NCI-H1092 treated with DMSO at 0.1 percent for 48 hours (cell line): ENCODE measurements at regions not wholly inside any gene's neighbourhood (a gene's known extent, or its start where the extent isn't known, plus 50 kb on each side); places are given as distances from the start of the nearest gene placed in this dataset.

Experiments used
- DNase-seq: peaks from one replicate; lab custom pipeline; 2025; lab: John Stamatoyannopoulos, UW

GRCh38 chr3:98994128-98994762, 92.8 kb upstream of the DCBLD2 start:
- DNase-seq, result peak; percentile 2

DNA sequence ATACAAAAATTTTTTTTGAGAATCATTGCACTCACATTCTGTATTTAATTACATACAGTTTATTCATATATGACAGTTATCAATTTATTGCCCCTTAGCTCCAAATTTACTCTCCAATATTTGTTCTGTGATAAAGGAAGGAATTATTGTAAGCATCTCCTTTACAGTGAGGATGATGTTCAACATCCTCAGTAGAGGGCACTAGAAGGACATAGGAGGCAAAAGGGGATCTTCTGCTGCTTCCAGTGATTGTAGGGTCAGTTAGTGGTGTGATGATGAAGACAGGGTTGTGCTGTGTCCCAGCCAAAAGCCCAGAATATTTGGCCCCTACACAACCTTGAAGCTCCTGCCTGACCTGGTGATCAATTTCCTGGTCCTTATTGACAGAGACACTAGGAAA, 89.9 kb upstream of the DCBLD2 start:
- no peak for DNase-seq

- no peak for DNase-seq
Observed at GRCh38 chr3:98990657-98991056, 89.2 kb upstream of the DCBLD2 start.

- DNase-seq, result no peak
Observed at GRCh38 chr3:98986073-98986472, 84.6 kb upstream of the DCBLD2 start.

DNA sequence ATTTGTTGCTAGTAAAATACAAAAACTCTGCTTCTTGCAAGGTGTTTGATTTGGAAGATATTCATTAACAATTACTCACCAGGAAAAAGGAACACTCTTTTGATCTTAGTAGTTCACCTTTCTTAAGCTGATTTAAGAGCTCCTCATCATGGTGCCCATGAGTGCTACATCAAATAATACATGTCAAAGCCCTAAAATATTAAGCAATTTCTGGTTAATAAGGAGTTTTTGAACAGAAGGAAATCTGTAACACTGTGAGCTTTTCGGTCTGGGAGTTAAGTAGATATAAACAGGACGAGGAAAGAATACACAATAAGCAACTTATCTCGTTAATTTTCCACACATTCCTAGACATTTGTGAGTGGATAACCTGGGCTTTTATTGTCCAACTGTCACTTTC, 83.9 kb upstream of the DCBLD2 start:
- DNase-seq, result no peak

- no peak for DNase-seq
Observed at GRCh38 chr3:98984024-98984423, 82.5 kb upstream of the DCBLD2 start.

DNA sequence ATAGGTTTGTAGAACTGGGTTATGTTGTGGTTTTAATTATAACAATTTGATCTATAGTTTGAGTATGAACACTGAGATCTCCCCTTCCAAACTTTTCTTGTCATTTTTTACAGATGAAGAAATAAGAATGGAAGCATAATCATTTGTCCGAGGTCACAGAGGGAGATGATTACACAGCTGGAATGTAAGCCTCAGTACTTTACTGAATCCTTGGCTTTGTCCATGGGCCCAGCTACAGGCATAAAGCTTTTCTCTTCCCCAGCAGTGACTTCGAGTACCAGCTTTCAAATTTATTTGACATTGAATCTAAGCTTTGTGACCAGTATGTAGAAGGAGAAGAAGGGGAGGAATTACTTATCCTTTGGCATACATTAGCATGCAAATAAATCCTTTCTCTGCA, 80.9 kb upstream of the DCBLD2 start:
- no peak for DNase-seq

GRCh38 chr3:98980915-98981596, 79.6 kb upstream of the DCBLD2 start:
- no peak for DNase-seq

- no peak for DNase-seq
Observed at GRCh38 chr3:98979296-98979695, 77.8 kb upstream of the DCBLD2 start.

DNA sequence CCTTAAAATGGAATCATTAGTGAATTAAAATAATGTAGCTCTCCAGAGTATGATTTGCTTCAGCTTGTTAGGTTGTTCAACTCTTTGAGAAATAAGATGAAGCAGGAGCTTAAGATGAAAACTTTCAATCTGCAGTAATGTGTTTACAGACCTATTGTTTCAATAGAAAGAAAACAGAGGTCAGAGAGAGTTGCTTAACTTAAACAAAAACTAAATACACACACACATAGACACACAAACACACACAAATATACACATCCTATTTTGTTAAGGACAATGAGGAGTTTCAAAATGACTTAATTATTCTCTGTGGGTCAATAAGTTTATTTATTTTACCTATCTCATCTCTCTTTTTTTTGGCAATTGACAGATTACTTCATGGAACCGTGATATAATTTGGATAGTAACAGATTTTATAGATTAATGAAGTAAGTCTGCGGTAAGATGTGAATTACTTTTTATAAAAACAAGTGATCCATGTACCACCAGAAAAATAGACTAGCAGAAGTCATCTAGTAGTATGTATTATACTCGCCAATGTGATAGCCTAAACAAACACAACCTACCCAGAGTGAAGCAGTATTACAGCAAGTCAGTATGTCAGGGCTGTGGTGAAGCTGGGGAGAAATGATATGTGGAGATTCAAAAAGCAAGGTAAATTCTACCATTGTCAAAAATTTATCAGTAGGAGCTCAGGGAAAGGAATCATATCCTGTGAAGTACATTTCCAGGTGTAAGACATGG, 76.7 kb upstream of the DCBLD2 start:
- DNase-seq, result no peak

DNA sequence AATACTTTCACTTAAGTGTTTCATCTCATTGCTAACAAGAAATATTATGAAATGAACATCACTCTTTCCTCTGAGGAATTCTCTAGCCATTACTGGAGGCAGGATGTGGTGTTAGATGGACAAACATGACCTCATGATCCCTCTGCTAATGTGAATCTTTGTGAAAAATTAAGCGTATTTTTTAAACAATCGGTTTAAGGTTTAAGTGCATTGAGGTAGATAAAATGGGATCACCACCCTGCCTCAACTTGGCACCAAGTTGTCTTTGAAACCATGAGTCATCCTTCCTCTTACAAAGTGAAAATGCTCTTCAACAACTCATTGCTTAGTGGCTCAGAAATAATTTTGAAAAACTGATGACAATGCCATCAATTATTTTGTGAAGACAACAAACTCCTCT, 76.0 kb upstream of the DCBLD2 start:
- no peak for DNase-seq

- DNase-seq, result no peak
Observed at GRCh38 chr3:98974442-98974841, 72.9 kb upstream of the DCBLD2 start.

DNA sequence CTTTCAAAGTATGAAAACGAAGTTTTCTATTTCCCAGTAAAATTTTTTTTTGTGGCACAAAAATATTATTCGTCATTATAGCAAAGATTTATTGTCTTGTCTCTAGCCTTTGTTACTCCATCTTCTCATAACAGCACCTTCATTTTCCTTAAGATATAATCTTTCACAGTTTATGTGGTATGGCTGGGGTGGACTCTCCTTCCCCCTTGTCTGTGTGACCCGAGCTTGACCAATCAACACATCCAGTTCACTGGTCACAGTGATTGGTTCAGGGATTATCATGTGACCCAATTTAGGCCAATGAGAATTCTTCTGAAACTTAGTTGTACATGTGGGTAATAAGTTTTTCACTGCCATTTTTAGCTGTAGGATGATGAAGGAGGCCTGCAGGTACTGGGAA, 71.2 kb upstream of the DCBLD2 start:
- no peak for DNase-seq

GRCh38 chr3:98972155-98972554, 70.7 kb upstream of the DCBLD2 start:
- DNase-seq, result no peak

- DNase-seq, result no peak
Observed at GRCh38 chr3:98971169-98971681, 69.7 kb upstream of the DCBLD2 start.

GRCh38 chr3:98969295-98969694, 67.8 kb upstream of the DCBLD2 start:
- no peak for DNase-seq

- DNase-seq, result no peak
Observed at GRCh38 chr3:98968824-98969223, 67.3 kb upstream of the DCBLD2 start.

DNA sequence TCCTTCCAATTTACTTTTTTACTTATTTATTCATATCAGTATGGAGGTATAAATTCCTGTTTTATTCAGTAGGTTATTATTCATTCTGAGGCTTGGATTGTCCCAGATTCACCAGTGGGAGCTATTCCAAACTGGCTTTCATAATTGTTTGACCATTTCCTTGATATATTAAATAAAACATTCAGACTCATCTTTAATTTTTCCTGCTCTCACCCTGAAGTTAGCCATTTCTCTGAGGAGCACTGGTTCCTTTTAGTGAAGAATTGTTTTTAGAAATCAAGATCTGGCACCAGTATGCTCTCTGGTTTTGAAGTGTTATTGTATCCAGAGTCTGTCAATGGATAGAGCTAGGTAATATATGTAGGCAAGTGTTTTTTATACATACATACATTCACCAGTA, 66.9 kb upstream of the DCBLD2 start:
- no peak for DNase-seq

DNA sequence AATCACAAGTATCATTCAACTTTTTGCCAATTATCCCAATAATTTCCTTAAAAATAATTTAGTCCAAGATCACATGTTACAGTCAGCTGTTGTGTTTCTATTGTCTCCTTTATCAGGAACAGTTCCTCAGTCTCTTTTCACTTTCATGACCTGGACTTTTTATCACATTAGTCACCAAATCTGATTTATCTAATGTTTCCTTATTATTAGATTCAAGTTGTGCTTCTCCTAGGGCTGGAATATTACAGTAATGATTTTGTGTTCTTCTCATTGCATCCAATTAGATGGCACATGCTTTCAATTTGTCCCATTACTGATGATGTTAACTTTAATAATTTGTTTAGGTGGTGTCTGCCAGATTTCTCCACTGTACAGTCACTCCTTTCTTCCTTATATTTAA, 66.3 kb upstream of the DCBLD2 start:
- no peak for DNase-seq

GRCh38 chr3:98966862-98967546, 65.5 kb upstream of the DCBLD2 start:
- DNase-seq, result no peak

DNA sequence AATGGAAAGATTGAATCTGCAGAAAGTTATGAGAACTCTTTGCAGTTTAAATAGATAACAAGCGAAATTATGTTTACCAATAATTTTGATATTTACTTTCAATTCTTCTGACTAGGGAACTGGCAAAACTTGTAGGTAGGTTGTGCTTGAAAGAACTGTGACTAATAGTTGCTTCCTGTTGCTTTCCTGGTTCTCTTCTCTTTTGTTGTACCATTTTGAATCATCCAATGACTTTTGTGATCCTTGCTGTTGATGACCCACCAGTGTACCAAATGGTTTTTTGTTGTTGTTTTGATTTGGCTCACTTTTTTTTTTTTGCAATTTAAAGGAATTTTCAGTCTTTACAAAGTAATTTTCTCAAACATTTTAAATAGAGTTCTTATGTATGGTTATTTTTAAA, 64.9 kb upstream of the DCBLD2 start:
- no peak for DNase-seq

- no peak for DNase-seq
Observed at GRCh38 chr3:98964784-98965183, 63.3 kb upstream of the DCBLD2 start.

GRCh38 chr3:98963546-98963945, 62.1 kb upstream of the DCBLD2 start:
- no peak for DNase-seq
